ENCODE measurements at regions not wholly inside any gene's neighbourhood (a gene's known extent, or its start where the extent isn't known, plus 50 kb on each side); places are given as distances from the start of the nearest gene placed in this dataset.
"Not testable (repeated sequence)": the region's sequence is repeated elsewhere in the genome, so short reads cannot be mapped to it uniquely, and the experiment has no call there.

- no peak for DNase-seq (ENCODE audit: low read depth)
Measured at GRCh38 chr9:27808864-27809263, 235.6 kb upstream of the C9orf72 start.

- no peak for DNase-seq (ENCODE audit: low read depth)
Measured at GRCh38 chr9:27817747-27818146, 244.5 kb upstream of the C9orf72 start.

- no peak for DNase-seq (ENCODE audit: low read depth)
Measured at GRCh38 chr9:27818348-27818747, 245.1 kb upstream of the C9orf72 start.

- no peak for DNase-seq (ENCODE audit: low read depth)
Measured at GRCh38 chr9:27828908-27829307, 255.6 kb upstream of the C9orf72 start.

GRCh38 chr9:27829621-27830020 is 256.3 kb upstream of the C9orf72 start:
- no peak for DNase-seq (ENCODE audit: low read depth)

GRCh38 chr9:27832108-27832507 is 258.8 kb upstream of the C9orf72 start:
- DNase-seq (ENCODE audit: low read depth), result not testable (repeated sequence)

GRCh38 chr9:27835286-27835685 is 262.0 kb upstream of the C9orf72 start:
- no peak for DNase-seq (ENCODE audit: low read depth)

- no peak for DNase-seq (ENCODE audit: low read depth)
Measured at GRCh38 chr9:27835746-27836145, 262.5 kb upstream of the C9orf72 start.

GRCh38 chr9:27836661-27837401 is 263.6 kb upstream of the C9orf72 start:
- DNase-seq (ENCODE audit: low read depth), result no peak

GRCh38 chr9:27838876-27839275 is 265.6 kb upstream of the C9orf72 start:
- no peak for DNase-seq (ENCODE audit: low read depth)

- DNase-seq (ENCODE audit: low read depth), result not testable (repeated sequence)
Measured at GRCh38 chr9:27839767-27840166, 266.5 kb upstream of the C9orf72 start.

- DNase-seq (ENCODE audit: low read depth), result no peak
Measured at GRCh38 chr9:27844797-27845196, 271.5 kb upstream of the C9orf72 start.

- DNase-seq (ENCODE audit: low read depth), result no peak
Measured at GRCh38 chr9:27847380-27847779, 274.1 kb upstream of the C9orf72 start.

GRCh38 chr9:27847818-27848217 is 274.5 kb upstream of the C9orf72 start:
- no peak for DNase-seq (ENCODE audit: low read depth)

- DNase-seq (ENCODE audit: low read depth), result no peak
Measured at GRCh38 chr9:27848315-27848714, 275.0 kb upstream of the C9orf72 start.

GRCh38 chr9:27851858-27852257 is 278.6 kb upstream of the C9orf72 start:
- DNase-seq (ENCODE audit: low read depth), result no peak

- no peak for DNase-seq (ENCODE audit: low read depth)
Measured at GRCh38 chr9:27853529-27853928, 280.2 kb upstream of the C9orf72 start.

- DNase-seq (ENCODE audit: low read depth), result no peak
Measured at GRCh38 chr9:27856054-27856453, 282.8 kb upstream of the C9orf72 start.

GRCh38 chr9:27856748-27857147 is 283.5 kb upstream of the C9orf72 start:
- DNase-seq (ENCODE audit: low read depth), result no peak

- DNase-seq (ENCODE audit: low read depth), result no peak
Measured at GRCh38 chr9:27861887-27862286, 288.6 kb upstream of the C9orf72 start.

GRCh38 chr9:27864644-27865438 is 291.6 kb upstream of the C9orf72 start:
- no peak for DNase-seq (ENCODE audit: low read depth)

GRCh38 chr9:27866741-27867140 is 293.5 kb upstream of the C9orf72 start:
- no peak for DNase-seq (ENCODE audit: low read depth)

- DNase-seq (ENCODE audit: low read depth), result no peak
Measured at GRCh38 chr9:27870404-27870803, 297.1 kb upstream of the C9orf72 start.

All from RPMI7951 (cell line).